CD4-positive, alpha-beta T cell treated with Interleukin-6 for 4 hours (primary cell): ENCODE measurements at regions not wholly inside any gene's neighbourhood (a gene's known extent, or its start where the extent isn't known, plus 50 kb on each side); places are given as distances from the start of the nearest gene placed in this dataset.
"Not testable (repeated sequence)": the region's sequence is repeated elsewhere in the genome, so short reads cannot be mapped to it uniquely, and the experiment has no call there.

Source experiments
- DNase-seq: peaks from one replicate; pipeline ENCODE4 v3.0.0-alpha.2; 2020; ENCODE audit warnings: mixed read lengths

GRCh38 chr4:177494791-177495190, 52.6 kb upstream of the AGA start:
- no peak for DNase-seq

- DNase-seq = not testable (repeated sequence)
Measured at GRCh38 chr4:177495626-177496025, 53.4 kb upstream of the AGA start.

GRCh38 chr4:177499537-177499936, 57.3 kb upstream of the AGA start:
- no peak for DNase-seq

GRCh38 chr4:177505171-177505615, 63.0 kb upstream of the AGA start:
- DNase-seq = no peak

- no peak for DNase-seq
Measured at GRCh38 chr4:177508662-177509061, 66.4 kb upstream of the AGA start.

GRCh38 chr4:177509226-177509745, 67.0 kb upstream of the AGA start:
- no peak for DNase-seq

GRCh38 chr4:177511611-177512010, 69.4 kb upstream of the AGA start:
- DNase-seq = no peak

- no peak for DNase-seq
Measured at GRCh38 chr4:177512646-177513045, 70.4 kb upstream of the AGA start.

GRCh38 chr4:177517862-177518261, 75.6 kb upstream of the AGA start:
- DNase-seq = no peak

- DNase-seq = no peak
Measured at GRCh38 chr4:177519481-177520260, 77.4 kb upstream of the AGA start.

GRCh38 chr4:177528620-177529019, 86.4 kb upstream of the AGA start:
- no peak for DNase-seq

GRCh38 chr4:177530561-177530960, 88.3 kb upstream of the AGA start:
- no peak for DNase-seq

- DNase-seq = no peak
Measured at GRCh38 chr4:177532358-177532757, 90.1 kb upstream of the AGA start.

GRCh38 chr4:177534841-177535240, 92.6 kb upstream of the AGA start:
- not testable (repeated sequence) for DNase-seq

- no peak for DNase-seq
Measured at GRCh38 chr4:177546745-177547144, 104.5 kb upstream of the AGA start.

- no peak for DNase-seq
Measured at GRCh38 chr4:177547985-177548384, 105.7 kb upstream of the AGA start.

GRCh38 chr4:177555007-177555574, 112.9 kb upstream of the AGA start:
- DNase-seq = no peak

GRCh38 chr4:177557416-177557815, 115.2 kb upstream of the AGA start:
- DNase-seq = no peak

- no peak for DNase-seq
Measured at GRCh38 chr4:177558995-177559394, 116.8 kb upstream of the AGA start.

GRCh38 chr4:177562163-177562562, 119.9 kb upstream of the AGA start:
- DNase-seq = no peak

GRCh38 chr4:177562859-177563258, 120.6 kb upstream of the AGA start:
- no peak for DNase-seq

- DNase-seq = no peak
Measured at GRCh38 chr4:177566691-177567090, 124.5 kb upstream of the AGA start.

GRCh38 chr4:177568931-177569330, 126.7 kb upstream of the AGA start:
- no peak for DNase-seq

GRCh38 chr4:177569434-177569833, 127.2 kb upstream of the AGA start:
- DNase-seq = no peak
